ENCODE measurements at regions not wholly inside any gene's neighbourhood (a gene's known extent, or its start where the extent isn't known, plus 50 kb on each side); places are given as distances from the start of the nearest gene placed in this dataset.
"Not testable (repeated sequence)": the region's sequence is repeated elsewhere in the genome, so short reads cannot be mapped to it uniquely, and the experiment has no call there.

DNA sequence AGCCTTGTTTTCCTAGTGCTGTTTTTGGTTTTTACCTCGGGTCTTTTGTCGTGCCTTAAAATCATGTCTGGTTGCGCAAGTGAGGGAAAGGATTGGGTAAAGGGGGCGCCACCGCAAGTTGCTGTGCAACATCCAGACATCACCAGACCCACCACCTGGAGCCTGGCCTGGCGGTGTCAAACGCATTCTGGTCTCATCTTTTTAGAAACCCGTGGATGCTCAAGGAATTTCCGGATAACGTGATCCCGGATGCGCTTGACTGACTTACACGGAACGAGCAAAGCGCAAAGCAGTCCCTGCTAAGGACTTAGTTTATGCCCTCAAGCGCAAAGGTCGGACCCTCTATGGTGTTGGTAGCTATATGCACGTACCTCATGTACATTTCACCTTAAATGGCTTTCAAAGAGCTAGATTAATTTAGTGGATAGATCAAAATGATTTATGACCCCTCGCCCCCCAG is 105.2 kb downstream of the OR2B2 start:
- DNase-seq (ENCODE audit: low spot score), result no peak

DNA sequence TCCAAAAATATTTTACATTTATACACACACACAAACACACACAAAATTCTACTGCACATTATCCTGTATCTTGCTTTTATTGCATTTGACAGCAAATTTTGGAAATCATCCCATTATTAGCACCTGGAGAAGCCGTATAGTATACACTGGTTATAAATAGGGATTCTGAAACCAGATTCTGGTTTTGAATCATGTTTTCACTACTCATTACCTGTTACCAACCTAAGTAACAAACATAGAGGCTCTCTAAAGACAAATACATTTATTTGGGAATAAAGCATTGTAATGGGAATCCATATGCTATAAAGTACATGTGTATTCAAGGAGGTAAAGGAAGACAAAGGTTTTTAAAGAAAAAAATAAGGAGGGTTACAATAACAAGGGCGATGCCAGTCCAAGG is 106.8 kb downstream of the OR2B2 start:
- no peak for DNase-seq (ENCODE audit: low spot score)

DNA sequence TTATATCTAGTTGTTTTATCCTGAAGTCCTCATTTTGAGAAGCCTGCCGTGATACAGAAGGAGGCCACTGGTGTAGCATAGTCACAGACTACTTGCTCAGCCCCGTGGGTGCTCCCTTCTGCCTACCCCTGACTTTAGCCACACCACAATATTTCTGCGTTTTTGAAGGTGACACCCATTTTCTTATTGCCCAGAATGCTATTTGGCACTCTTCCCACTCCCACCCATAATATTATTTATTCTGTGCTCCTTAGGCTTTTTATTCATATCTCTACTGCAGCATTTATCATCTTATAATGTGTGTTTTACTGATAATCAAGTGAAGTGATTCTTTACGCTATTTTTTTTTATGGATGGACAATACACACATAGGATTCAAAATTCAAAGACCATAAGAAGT is 107.3 kb downstream of the OR2B2 start:
- DNase-seq (ENCODE audit: low spot score), result no peak

DNA sequence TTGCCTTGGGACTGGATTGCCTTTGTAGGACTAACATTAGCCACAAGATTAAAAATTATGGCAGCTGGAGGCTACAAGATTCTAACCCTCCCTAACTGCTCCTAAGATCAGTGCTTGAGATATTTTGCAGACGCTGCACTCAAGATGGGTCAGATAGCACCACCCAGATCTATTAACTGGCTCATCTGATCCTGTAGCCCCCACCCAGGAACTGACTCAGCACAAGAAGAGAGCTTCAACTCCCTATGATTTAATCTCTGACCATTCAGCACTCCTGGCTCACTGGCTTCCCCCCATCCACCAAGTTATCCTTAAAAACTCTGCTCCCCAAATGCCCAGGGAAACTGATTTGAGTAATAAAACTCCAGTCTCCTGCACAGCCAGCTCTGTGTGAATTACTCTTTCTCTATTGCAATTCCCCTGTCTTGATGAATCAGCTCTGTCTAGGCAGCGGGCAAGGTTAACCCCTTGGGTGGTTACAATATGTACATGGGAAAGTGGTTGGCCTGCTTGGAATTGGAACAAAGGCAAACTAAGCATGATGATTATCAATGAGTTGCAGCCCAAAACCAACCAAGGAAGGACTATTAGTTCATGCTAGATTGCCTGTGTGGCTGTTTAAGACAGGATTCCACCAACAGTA is 111.3 kb downstream of the OR2B2 start:
- no peak for DNase-seq (ENCODE audit: low spot score)

DNA sequence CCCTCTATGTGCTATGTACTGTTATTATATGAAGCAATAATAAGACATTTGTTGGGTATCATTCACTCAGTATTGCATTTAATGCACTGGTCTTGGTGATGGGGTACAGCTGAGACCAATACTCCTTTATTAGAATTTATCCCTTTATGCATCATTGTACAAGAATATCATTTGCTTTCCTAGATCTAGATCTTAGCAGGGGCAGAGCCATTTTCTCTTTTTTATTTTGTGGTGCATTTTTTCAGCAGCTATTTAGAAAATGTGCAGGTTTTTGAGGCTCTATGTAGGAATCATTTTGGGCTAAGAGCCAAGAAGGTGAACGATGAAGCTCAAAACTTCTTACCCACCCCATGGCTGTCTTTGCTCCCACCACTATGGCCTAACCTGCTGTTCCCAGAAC is 114.2 kb downstream of the OR2B2 start:
- no peak for DNase-seq (ENCODE audit: low spot score)

DNA sequence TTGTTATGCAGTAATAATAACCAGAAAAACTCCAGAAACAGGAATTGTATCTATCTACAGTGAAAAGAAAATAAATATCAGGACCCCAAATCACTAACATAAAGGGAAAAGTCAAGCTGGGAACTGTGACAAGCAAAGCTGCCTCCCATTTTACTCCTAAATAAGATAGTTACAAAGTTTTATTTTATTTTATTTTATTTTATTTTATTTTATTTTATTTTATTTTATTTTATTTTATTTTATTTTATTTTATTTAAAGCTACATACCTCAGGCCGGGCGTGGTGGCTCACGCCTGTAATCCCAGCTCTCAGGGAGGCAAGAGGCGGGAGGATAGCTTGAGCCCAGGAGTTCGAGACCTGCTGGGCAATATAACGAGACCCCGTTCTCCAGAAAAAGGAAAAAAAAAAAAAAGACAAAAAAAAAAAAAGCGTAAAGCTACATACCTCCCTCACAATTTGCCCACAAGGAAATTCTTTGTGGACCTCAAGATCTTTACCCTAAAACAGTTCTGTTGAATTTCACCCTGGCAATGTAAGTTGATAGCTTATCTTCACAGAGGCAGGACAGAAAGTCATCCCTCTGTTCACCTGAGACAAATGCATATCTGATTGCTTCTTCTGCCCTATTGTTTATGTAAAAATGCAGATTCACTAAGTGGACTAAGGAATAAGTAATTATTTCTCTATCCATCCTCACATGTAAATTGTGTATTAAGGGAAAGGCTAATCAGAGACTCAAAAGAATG is 115.3 kb downstream of the OR2B2 start:
- not testable (repeated sequence) for DNase-seq (ENCODE audit: low spot score)

DNA sequence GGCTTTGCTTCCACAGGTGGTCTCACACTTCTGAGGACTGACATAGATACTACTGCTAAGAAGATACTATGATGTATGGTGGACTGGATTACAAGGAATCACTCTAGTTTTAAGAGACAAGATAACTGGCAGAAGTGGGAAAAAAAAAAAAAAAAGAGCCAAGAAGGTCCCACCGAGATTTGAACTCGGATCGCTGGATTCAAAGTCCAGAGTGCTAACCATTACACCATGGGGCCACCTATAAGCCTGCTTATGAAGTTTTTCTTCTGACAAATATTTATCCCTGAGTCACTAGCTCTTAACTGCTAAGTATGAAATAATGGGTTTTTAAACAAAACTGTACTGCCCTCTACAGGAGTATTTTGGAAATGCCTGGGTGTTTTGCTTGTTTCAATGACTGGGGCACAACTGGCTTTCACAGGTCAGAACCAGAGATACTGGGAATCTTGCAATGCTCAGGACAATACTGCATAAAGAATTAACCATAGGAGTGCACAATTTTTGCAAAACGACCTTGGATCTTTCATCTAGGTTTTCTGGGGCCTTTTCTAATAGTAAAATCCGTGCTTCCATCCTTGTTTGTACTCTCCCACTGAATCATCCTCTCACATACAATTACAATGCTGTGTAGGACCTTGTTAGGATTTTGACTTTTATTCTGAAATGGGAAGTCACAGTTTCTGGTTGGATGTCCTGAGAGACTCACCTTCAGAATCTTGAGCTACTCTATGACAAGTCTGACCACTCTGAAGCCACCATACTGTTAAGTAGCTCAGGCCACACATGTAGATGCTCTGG is 116.3 kb downstream of the OR2B2 start:
- DNase-seq (ENCODE audit: low spot score), result peak; percentile 80

DNA sequence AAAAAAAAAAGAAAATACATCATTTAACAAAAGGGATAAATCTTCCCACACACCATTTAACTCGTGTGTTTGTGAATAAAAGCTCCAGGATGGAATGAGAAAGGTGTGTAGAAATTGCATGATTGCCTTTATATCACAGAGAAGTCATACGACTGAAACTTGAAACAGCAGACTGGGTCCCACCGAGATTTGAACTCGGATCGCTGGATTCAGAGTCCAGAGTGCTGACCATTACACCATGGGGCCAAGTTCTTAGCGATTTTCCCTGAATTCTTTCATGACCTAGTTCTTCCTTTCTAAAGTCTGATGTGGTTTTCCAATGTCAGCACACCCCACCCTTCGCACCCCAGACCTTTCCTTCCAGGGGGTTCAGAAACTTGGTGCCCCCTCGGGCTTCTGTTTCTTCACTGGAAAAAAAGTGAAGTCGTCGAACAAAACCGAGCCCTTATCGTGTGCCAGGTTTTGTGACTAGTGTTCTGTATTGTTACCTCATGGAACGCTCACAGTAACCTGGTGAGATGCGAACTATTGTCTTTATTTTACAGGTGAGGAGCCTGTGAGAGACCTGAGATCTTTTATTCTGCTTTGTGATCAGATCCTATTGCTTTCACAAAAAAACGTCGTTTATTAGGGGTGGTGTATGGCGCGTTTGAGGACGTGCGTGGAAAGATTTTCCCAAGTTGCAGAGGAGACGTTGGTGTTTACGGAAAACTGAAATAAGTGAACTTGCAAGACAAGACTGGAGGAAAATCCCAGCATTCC is 120.8 kb downstream of the OR2B2 start:
- peak; percentile 67 for DNase-seq (ENCODE audit: low spot score)

DNA sequence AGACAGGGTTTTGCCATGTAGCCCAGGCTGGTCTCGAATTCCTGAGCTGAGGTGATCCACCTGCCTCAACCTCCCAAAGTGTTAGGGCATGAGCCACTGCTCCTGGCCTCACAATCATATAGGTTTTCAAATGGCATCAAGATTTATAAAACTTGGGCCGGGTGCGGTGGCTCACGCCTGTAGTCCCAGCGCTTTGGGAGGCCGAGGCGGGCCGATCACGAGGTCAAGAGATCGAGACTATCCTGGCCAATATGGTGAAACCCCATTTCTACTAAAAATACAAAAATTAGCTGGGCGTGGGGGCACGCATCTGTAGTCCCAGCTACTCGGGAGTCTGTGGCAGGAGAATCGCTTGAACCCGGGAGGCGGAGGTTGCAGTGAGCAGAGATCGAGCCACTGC is 123.8 kb downstream of the OR2B2 start:
- not testable (repeated sequence) for DNase-seq (ENCODE audit: low spot score)

DNA sequence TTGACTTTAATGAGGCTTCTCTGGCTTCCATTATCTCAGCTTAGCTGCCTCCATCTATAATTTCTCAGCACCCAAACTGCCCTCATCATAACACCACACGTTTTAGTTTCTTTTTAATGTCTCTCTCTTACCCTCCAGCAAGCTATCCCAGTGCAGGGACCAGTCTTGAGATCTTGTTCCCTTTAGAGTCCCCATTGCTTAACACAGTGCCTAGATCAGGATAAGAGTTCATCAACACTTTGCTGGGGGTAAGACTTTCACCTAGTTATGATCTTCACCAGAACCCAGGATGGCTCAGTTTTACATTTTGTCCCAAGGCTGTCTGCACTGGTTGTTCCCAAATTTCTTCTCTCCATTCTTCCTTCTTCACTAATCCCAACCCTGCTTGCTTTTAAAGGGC is 126.1 kb downstream of the OR2B2 start:
- no peak for DNase-seq (ENCODE audit: low spot score)

DNA sequence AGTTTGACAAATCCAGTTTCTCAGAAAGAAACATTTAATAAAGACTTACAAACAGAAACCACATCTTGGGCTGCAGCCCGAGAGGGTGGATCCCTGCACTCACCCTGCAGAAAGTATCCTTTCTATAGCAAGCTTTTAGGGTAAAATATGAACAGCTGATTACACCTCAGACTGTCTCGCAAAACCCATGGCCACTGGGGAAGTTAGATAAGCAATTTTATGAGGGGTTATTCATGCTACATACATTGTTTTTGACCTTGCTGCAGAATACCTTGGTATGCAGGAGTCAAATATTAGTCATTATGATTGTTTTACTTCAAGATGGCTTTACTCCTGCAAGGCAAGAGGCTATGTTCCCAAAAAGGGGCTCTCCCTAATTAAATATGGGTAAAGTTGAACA is 126.9 kb downstream of the OR2B2 start:
- no peak for DNase-seq (ENCODE audit: low spot score)

DNA sequence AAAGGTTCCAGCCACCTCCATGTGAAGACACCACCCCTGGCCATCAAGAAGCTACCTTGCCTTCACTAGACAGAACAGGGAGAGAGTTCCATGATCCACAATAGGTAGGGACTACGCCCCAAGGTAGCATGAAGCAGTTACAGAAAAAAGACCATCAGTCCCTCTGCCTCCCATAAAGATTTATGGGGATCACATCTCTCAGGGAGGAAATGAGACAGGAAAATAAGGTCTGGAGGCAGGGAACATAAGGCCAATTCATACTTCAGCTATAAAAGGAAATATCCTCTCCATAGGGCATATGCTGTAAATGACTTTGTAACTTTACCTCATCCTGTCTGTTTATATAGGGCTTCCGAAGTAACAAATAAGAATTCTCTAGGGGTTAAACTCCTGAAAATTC is 129.4 kb downstream of the OR2B2 start:
- DNase-seq (ENCODE audit: low spot score), result no peak

DNA sequence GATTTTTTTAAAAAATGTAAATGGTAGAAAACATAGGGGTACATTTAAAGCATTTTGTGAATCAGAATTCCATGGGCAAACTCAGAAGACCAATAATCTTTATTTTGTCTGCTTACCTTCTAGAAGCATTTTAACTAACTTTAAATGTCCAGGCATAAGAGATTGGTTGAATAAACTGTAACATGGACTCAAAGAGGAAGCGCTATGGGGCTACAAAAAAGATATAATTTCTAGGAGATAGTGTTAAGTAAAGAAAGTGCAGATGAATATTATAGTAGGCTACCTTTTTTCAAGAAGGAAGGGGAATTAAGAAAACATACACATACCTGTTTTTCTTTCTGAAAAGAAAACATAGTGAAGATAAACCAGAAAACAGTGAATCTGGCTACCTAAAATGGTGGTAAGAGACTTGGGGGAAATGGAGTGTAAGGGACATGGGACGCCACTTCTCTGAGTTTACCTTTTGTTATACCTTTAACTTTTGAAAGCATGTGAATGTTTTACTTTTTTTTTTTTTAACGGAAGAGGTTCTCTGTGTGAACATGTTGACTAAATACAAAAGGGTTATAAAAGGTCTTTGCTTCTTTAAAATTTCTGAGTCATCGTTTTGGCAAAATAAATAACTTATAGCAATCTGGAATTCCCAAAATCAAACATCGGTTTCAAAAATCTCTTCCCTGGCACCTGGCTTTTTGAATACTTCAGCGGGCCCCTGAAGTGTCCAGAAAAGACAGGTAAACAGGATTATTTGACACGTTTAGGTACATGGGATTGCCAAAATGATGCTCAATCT is 133.4 kb downstream of the OR2B2 start:
- no peak for DNase-seq (ENCODE audit: low spot score)

DNA sequence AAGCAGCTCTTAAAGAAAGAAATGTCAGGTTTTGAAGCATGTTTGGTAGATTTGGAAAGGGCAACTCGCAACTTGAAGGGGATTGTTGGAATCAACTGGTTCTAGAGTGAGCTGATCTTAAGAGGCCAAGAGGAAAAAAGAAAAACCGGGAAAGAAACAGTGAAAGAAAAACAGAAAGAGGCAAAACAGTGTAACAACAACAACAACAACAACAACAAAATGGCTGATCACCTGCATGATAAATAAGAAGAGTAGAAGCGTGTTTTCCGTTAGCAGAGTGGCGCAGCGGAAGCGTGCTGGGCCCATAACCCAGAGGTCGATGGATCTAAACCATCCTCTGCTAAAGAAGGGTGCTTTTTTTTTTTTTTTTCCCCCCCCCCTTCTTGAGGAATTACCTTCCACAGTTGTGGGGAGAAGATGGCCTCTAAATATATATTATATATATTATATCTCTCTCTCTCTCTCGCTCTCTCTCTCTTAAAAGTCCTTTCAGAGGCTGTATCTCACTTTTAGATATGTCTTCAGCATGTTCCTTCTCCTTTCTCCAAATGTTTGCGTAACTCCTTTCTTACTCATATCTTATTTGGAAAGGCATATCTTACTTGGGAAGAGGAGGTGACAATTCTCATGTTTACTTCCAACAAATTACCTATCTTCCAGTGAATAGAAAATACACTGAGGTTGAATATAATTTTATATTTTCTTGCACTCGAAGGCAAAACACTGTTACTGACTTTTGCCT is 134.4 kb downstream of the OR2B2 start:
- DNase-seq (ENCODE audit: low spot score), result no peak

DNA sequence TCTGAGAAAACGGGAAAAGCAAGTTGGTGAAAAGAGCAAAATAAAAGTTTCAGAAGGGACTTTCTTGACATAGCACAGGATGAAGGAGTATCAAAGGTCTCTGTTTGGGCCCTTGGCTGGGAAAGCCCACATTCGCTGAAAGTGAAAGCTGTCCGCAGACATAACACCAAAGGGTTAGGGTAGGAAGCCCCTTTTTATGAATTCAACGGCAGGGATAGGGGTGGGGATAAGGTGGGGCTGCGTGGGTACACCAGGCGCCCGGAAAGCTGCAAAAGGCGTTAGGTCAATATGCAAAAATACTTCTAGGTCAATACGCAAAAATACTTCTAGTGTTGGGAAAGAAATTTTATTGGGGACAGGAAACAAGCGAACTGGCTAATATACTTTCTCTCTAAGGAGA is 135.1 kb downstream of the OR2B2 start:
- no peak for DNase-seq (ENCODE audit: low spot score)

DNA sequence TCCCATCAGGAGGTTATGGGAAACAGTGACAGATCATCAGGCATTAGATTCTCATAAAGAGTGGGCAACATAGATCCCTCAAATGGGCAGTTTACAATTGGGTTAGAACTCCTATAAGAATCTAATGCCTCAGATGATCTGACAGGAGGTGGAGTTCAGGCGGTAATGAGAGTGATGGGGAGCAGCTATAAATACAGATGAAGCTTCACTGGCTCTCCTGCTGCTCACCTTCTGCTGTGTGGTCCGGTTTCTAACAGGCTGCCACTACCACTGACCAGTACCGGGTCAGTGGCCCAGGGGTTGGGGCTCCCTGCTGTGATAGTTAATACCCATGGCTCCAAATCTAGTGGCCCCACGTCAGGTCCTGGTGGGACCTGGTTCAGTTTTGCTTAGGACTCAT is 135.7 kb downstream of the OR2B2 start:
- DNase-seq (ENCODE audit: low spot score), result no peak

DNA sequence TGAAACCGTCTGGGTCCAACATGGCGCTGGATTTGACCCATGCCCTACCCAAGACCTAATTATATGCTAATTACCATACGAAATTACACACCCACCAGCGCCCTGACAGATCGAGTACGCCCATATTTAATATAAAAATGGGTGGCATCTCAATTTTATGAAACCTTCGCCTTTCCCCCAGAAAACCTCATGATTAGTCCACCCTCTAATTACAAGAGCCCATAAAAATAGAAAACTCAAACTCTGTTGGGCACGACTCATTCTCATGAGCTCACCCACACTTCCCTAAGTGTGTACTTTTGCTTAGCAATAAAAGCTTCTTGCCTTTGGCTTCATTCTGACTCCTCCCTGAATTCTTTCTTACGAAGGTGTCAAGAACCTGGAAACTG is 136.4 kb downstream of the OR2B2 start:
- no peak for DNase-seq (ENCODE audit: low spot score)

DNA sequence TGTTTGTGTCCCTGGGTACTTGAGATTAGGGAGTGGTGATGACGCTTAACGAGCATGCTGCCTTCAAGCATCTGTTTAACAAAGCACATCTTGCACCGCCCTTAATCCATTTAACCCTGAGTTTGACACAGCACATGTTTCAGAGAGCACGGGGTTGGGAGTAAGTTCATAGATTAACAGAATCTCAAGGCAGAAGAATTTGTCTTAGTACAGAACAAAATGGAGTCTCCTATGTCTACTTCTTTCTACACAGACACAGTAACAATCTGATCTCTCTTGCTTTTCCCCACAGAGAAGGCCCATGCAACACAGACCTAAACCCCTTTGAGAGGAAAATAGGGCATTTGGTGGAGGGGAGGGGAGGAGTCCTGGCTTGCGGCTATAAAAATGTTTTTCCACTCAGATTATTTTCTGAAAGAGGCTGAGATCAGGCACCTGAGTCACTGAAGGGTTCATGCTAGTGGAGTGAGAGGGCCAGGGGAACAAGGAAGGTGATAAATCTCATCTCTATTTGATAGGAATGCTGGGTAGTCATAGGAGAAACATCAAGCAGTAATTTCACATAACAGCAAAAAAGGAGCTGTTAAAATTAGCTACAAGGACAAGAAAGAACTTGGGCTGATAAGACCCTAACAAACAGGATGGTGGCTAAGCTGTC is 136.9 kb downstream of the OR2B2 start:
- not testable (repeated sequence) for DNase-seq (ENCODE audit: low spot score)

DNA sequence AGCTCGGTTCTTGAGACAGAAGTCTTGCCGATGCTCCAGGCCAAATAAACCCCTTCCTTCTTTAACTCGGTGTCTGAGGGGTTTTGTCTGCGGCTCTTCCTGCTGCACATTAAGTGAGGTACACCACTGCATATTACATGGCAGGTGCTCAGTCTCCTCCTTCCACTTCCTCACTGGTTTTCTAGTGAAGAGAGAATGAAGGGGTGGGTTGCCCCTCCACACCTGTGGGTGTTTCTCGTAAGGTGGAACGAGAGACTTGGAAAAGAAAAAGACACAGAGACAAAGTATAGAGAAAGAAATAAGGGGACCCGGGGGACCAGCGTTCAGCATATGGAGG is 138.0 kb downstream of the OR2B2 start:
- not testable (repeated sequence) for DNase-seq (ENCODE audit: low spot score)

All from ureter (tissue), 1 donor.